Endodermal cell (in vitro differentiated cells): ENCODE measurements at regions not wholly inside any gene's neighbourhood (a gene's known extent, or its start where the extent isn't known, plus 50 kb on each side); places are given as distances from the start of the nearest gene placed in this dataset.

Experiments
- DNase-seq: peaks from one replicate; pipeline ENCODE4 v3.0.0-alpha.2; 2017
- H3K27ac ChIP-seq: 2 replicates; pipeline ENCODE4 v1.5.1; 2013; ENCODE audit warnings: mild to moderate bottlenecking, low read depth, low read length, moderate library complexity
- H3K27me3 ChIP-seq: 2 replicates; pipeline ENCODE4 v1.6.1; 2013; ENCODE audit warnings: mild to moderate bottlenecking, low read length, moderate library complexity; ENCODE audit not compliant: insufficient read depth, control insufficient read depth, poor library complexity, severe bottlenecking
- H3K36me3 ChIP-seq: 2 replicates; pipeline ENCODE4 v1.7.0; 2013; ENCODE audit warnings: mild to moderate bottlenecking, low read length, moderate library complexity; ENCODE audit not compliant: control insufficient read depth, insufficient read depth
- H3K4me1 ChIP-seq: one replicate; pipeline ENCODE4 v1.7.0; 2013; ENCODE audit warnings: low read length; ENCODE audit not compliant: control insufficient read depth, insufficient read depth
- H3K4me3 ChIP-seq: 2 replicates; pipeline ENCODE4 v1.5.1; 2013; ENCODE audit warnings: mild to moderate bottlenecking, low read length, moderate library complexity
- H3K9ac ChIP-seq: 2 replicates; pipeline ENCODE4 v1.6.1; 2013; ENCODE audit warnings: mild to moderate bottlenecking, low read length, moderate library complexity; ENCODE audit not compliant: poor library complexity, severe bottlenecking; ENCODE audit errors: extremely low read depth
- H3K9me3 ChIP-seq: 2 replicates; pipeline ENCODE4 v1.6.1; 2013; ENCODE audit warnings: mild to moderate bottlenecking, low read length, moderate library complexity; ENCODE audit not compliant: control insufficient read depth
- H3K27ac Mint-ChIP-seq: 2 replicates; pipeline ENCODE4 v1.8.0; 2020; ENCODE audit warnings: mixed read lengths
- H3K27me3 Mint-ChIP-seq: 2 replicates; pipeline ENCODE4 v1.8.0; 2021; ENCODE audit warnings: mild to moderate bottlenecking, mixed read lengths; ENCODE audit not compliant: insufficient read depth
- H3K36me3 Mint-ChIP-seq: 2 replicates; pipeline ENCODE4 v1.8.0; 2020; ENCODE audit warnings: low read depth, mixed read lengths
- H3K4me1 Mint-ChIP-seq: 2 replicates; pipeline ENCODE4 v1.8.0; 2020; ENCODE audit warnings: mixed read lengths
- H3K4me3 Mint-ChIP-seq: 2 replicates; pipeline ENCODE4 v1.8.0; 2020; ENCODE audit warnings: mild to moderate bottlenecking, moderate library complexity, mixed read lengths
- H3K9me3 Mint-ChIP-seq: 2 replicates; pipeline ENCODE4 v1.8.0; 2020; ENCODE audit warnings: mild to moderate bottlenecking, mixed read lengths
- CTCF ChIP-seq: fragments of 200-600 bp; sonication (generic); conservative IDR thresholded peaks from 2 replicates; pipeline ENCODE4 v1.5.0; 2021; ENCODE audit warnings: antibody characterized with exemption, mild to moderate bottlenecking
- whole genome bisulfite sequencing, 2 experiments: methylation state at CpG; one replicate each; pipeline versions ENCODE4 v1.1.5 to v1.1.7; 2013; ENCODE audit warnings: missing lambda C conversion rate in 2 of 2, mixed read lengths in 1 of 2; ENCODE audit not compliant: insufficient coverage in 1 of 2, insufficient read length in 1 of 2; 5-methylcytosine and 5-hydroxymethylcytosine counted together

GRCh38 chr11:109132539-109132938 is 289.5 kb upstream of the C11orf87 start:
- DNase-seq: peak; percentile 70
- H3K36me3 Mint-ChIP-seq: no peaks in the 10 kb centered on the region
- Histone ChIP-seq H3K9me3 (no peaks in the 10 kb centered on the region), H3K9ac (no peak overlapping the region), H3K4me1 (no peaks in the 10 kb centered on the region), H3K27me3 (peaks cover 77% of the 10 kb centered on the region), H3K36me3 (no peaks in the 10 kb centered on the region), H3K27ac (no peak overlapping the region), H3K4me3 (no peak overlapping the region)
- H3K9me3 Mint-ChIP-seq: peaks cover 5% of the 10 kb centered on the region
- peaks cover 86% of the 10 kb centered on the region for H3K27me3 Mint-ChIP-seq
- no peak for TF ChIP-seq CTCF
- H3K4me1 Mint-ChIP-seq: peaks cover 8% of the 10 kb centered on the region
- no peak overlapping the region for H3K27ac Mint-ChIP-seq
- 52 to 58% methylated on average over 4 of the region's 4 CpGs for WGBS, 2 experiments
- H3K4me3 Mint-ChIP-seq: no peak overlapping the region

GRCh38 chr11:109133159-109133558 is 288.8 kb upstream of the C11orf87 start:
- Mint-ChIP-seq H3K9me3 (peaks cover 5% of the 10 kb centered on the region), H3K4me3 (no peak overlapping the region), H3K36me3 (no peaks in the 10 kb centered on the region), H3K4me1 (peaks cover 8% of the 10 kb centered on the region), H3K27me3 (peaks cover 86% of the 10 kb centered on the region), H3K27ac (no peak overlapping the region)
- H3K9me3 ChIP-seq: no peaks in the 10 kb centered on the region
- H3K4me3 ChIP-seq: no peak overlapping the region
- peaks cover 77% of the 10 kb centered on the region for H3K27me3 ChIP-seq
- no peak overlapping the region for H3K9ac ChIP-seq
- 84 to 94% methylated on average over 3 to 4 of the region's 4 CpGs for WGBS, 2 experiments
- H3K4me1 ChIP-seq: no peaks in the 10 kb centered on the region
- no peak overlapping the region for H3K27ac ChIP-seq
- no peaks in the 10 kb centered on the region for H3K36me3 ChIP-seq
- no peak for DNase-seq
- TF ChIP-seq CTCF: no peak

GRCh38 chr11:109135627-109136026 is 286.4 kb upstream of the C11orf87 start:
- Histone ChIP-seq H3K27ac (no peak overlapping the region), H3K4me3 (no peak overlapping the region), H3K9ac (no peak overlapping the region), H3K27me3 (peaks cover 86% of the 10 kb centered on the region), H3K4me1 (no peaks in the 10 kb centered on the region), H3K36me3 (no peaks in the 10 kb centered on the region), H3K9me3 (no peaks in the 10 kb centered on the region)
- no peak overlapping the region for H3K4me3 Mint-ChIP-seq
- peaks cover 8% of the 10 kb centered on the region for H3K4me1 Mint-ChIP-seq
- H3K36me3 Mint-ChIP-seq: no peaks in the 10 kb centered on the region
- H3K9me3 Mint-ChIP-seq: peaks cover 5% of the 10 kb centered on the region
- WGBS, 2 experiments: 100% methylated on average over 1 to 2 of the region's 2 CpGs
- no peak overlapping the region for H3K27ac Mint-ChIP-seq
- DNase-seq: no peak
- no peak for TF ChIP-seq CTCF
- H3K27me3 Mint-ChIP-seq: peaks cover 93% of the 10 kb centered on the region
